K562 (cell line): ENCODE measurements at regions not wholly inside any gene's neighbourhood (a gene's known extent, or its start where the extent isn't known, plus 50 kb on each side); places are given as distances from the start of the nearest gene placed in this dataset.

ENCODE experiments used
- ARID2 ChIP-seq: fragments of 450-650 bp; IDR thresholded peaks from 2 replicates; pipeline ENCODE4 v1.6.1; 2017; ENCODE audit warnings: antibody characterized with exemption, mild to moderate bottlenecking
- CXXC5 ChIP-seq: fragments of 250-450 bp; sonication (Bioruptor Pico); IDR thresholded peaks from 2 replicates; pipeline ENCODE4 v1.8.0; 2022; ENCODE audit warnings: inconsistent platforms, mild to moderate bottlenecking, moderate library complexity
- KAT8 ChIP-seq: fragments of 450-650 bp; IDR thresholded peaks from 2 replicates; pipeline ENCODE4 v1.6.1; 2016; ENCODE audit warnings: low read depth, mild to moderate bottlenecking
- NFIC ChIP-seq: fragments of 450-650 bp; IDR thresholded peaks from 2 replicates; pipeline ENCODE4 v1.6.1; 2017; ENCODE audit warnings: mild to moderate bottlenecking, inconsistent platforms
- POLR2A ChIP-seq: fragments of 450-650 bp; conservative IDR thresholded peaks from 2 replicates; pipeline ENCODE4 v1.6.1; 2016
- RCOR1 ChIP-seq, 2 experiments: IDR thresholded peaks; 2 replicates each; pipeline ENCODE4 v1.6.1; 2012; ENCODE audit warnings: low read depth in 2 of 2, low read length in 2 of 2, borderline replicate concordance in 1 of 2, improper control_type of control experiment in 1 of 2
- SMARCB1 ChIP-seq: IDR thresholded peaks from 2 replicates; pipeline ENCODE4 v1.6.1; 2011; ENCODE audit warnings: improper control_type of control experiment, low read depth; ENCODE audit not compliant: insufficient read length
- TSC22D4 ChIP-seq: fragments of 450-650 bp; IDR thresholded peaks from 2 replicates; pipeline ENCODE4 v1.6.1; 2016; ENCODE audit warnings: missing genetic modification characterization, missing biosample characterization, control low read depth
- ZNF174 ChIP-seq: fragments of 250-450 bp; sonication (Bioruptor Pico); IDR thresholded peaks from 2 replicates; pipeline ENCODE4 v1.4.0; 2020; ENCODE audit warnings: mild to moderate bottlenecking
- TF ChIP-seq, protein P1 (sequence below): sonication (generic); formaldehyde crosslinking; IDR thresholded peaks from 2 replicates; pipeline ENCODE4 v1.8.1; 2022; ENCODE audit warnings: missing genetic modification reagents
- TF ChIP-seq, protein P2 (sequence below), 3 experiments: IDR thresholded peaks in 2 of 3; conservative IDR thresholded peaks in 1 of 3; 2 replicates each; pipeline ENCODE4 v1.5.1; 2011 to 2012; ENCODE audit warnings: low read length in 3 of 3, mild to moderate bottlenecking in 3 of 3, control low read depth in 2 of 3, improper control_type of control experiment in 1 of 3, inconsistent platforms in 1 of 3, low read depth in 1 of 3, mixed read lengths in 1 of 3, moderate library complexity in 1 of 3; ENCODE audit not compliant: insufficient read depth in 2 of 3

DNA sequence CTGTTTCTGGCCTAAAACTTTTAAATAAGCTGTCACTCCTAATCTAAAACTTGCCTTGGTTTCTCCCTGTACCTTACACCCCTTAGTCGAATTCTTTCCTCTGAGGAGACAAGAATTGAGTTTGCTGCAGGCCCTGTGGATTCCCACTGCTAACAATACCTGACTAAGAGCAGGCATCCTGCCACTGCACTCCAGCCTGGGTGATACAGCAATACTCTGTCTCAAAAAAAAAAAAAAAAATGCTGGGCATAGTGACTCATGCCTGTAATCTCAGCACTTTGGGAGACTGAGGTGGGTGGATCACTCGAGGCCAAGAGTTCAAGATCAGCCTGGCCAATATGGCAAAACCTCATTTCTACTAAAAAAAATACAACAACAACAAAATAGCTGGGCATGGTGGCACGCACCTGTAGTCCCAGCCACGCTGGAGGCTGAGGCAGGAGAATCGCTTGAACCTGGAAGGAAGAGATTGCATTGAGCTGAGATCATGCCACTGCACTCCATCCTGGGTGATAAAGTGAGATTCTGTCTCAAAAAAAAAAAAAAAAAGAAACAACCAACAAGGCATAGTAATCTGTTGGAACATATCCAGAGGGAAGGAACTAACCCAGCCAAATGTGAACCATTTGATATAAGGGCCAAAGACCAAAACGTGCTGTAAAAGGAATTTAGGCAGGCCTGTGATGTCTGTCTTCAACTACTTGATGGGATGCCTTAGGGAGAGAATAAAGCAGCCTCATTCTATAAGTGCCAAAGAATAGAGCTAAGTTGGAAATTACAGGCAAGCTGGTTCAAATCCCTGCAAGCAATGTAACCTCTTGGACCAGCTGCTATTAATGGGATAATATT lies 732.7 kb upstream of the AUTS2 start:
- TF ChIP-seq KAT8 (no peak), POLR2A (no peak), CXXC5 (CRISPR knock-in tag) (no peak), RCOR1 (IDR thresholded peaks at IDR 0.05; ENCODE audit: borderline replicate concordance in 1 of 2, low read depth in 2 of 2, low read length in 2 of 2) (no peak), ZNF174 (CRISPR knock-in tag) (no peak), SMARCB1 (no peak), NFIC (no peak), ARID2 (no peak), TSC22D4 (tag) (no peak)
- TF ChIP-seq, protein P1, sequence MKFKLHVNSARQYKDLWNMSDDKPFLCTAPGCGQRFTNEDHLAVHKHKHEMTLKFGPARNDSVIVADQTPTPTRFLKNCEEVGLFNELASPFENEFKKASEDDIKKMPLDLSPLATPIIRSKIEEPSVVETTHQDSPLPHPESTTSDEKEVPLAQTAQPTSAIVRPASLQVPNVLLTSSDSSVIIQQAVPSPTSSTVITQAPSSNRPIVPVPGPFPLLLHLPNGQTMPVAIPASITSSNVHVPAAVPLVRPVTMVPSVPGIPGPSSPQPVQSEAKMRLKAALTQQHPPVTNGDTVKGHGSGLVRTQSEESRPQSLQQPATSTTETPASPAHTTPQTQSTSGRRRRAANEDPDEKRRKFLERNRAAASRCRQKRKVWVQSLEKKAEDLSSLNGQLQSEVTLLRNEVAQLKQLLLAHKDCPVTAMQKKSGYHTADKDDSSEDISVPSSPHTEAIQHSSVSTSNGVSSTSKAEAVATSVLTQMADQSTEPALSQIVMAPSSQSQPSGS, result no peak
- TF ChIP-seq, protein P2, sequence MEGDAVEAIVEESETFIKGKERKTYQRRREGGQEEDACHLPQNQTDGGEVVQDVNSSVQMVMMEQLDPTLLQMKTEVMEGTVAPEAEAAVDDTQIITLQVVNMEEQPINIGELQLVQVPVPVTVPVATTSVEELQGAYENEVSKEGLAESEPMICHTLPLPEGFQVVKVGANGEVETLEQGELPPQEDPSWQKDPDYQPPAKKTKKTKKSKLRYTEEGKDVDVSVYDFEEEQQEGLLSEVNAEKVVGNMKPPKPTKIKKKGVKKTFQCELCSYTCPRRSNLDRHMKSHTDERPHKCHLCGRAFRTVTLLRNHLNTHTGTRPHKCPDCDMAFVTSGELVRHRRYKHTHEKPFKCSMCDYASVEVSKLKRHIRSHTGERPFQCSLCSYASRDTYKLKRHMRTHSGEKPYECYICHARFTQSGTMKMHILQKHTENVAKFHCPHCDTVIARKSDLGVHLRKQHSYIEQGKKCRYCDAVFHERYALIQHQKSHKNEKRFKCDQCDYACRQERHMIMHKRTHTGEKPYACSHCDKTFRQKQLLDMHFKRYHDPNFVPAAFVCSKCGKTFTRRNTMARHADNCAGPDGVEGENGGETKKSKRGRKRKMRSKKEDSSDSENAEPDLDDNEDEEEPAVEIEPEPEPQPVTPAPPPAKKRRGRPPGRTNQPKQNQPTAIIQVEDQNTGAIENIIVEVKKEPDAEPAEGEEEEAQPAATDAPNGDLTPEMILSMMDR (IDR thresholded peaks at IDR 0.05 in 2 of 3, conservative IDR thresholded peaks at IDR 0.05 in 1 of 3; ENCODE audit: insufficient read depth in 2 of 3, low read depth in 1 of 3, low read length in 3 of 3), result no peak
